B cell (primary cell): ENCODE measurements at regions not wholly inside any gene's neighbourhood (a gene's known extent, or its start where the extent isn't known, plus 50 kb on each side); places are given as distances from the start of the nearest gene placed in this dataset.
A peak's percentile ranks its signal among the peaks of the same experiment; 100 is the strongest.

Experiments
- ATAC-seq: fragments of 200-7000 bp; cut with Tn5 transposase; one replicate; pipeline ENCODE4 v1.10.0; 2021; ENCODE audit warnings: low read depth, mild to moderate bottlenecking, moderate number of reproducible peaks, moderate library complexity
- CTCF ChIA-PET: fragments of 350-600 bp; sonication (Branson Sonifier 250); formaldehyde crosslinking; loops from one replicate; lab custom pipeline; 2021; ENCODE audit warnings: antibody characterized with exemption, inconsistent platforms; lab: Charles Lee
- POLR2A ChIA-PET: fragments of 350-600 bp; sonication (Branson Sonifier 250); formaldehyde crosslinking; loops from one replicate; lab custom pipeline; 2021; ENCODE audit warnings: antibody characterized with exemption; lab: Charles Lee
- DNase-seq: peaks from one replicate; pipeline ENCODE4 v3.0.0; 2013
- H2AFZ ChIP-seq: 2 replicates; pipeline ENCODE4 v1.6.1; 2012; ENCODE audit warnings: mild to moderate bottlenecking, low read depth, low read length; ENCODE audit not compliant: insufficient read depth, poor library complexity, severe bottlenecking
- H3K27ac ChIP-seq, 2 donors: 1 replicate in 1 of 2; 2 replicates in 1 of 2; pipeline ENCODE4 v1.5.1; 2012 to 2013; ENCODE audit warnings: low read length in 2 of 2, mild to moderate bottlenecking in 2 of 2, moderate library complexity in 1 of 2
- H3K27me3 ChIP-seq, 4 experiments: fragments of 200-600 bp in 1 of 4; sonication (generic) in 1 of 4; replicated peaks in 1 of 4; 1 replicate in 2 of 4; 2 replicates in 2 of 4; pipeline versions ENCODE4 v1.6.1 to v1.7.0; 2013 to 2016; ENCODE audit warnings: low read length in 3 of 4, mild to moderate bottlenecking in 2 of 4, mixed read lengths in 1 of 4, moderate library complexity in 1 of 4; ENCODE audit not compliant: insufficient read depth in 4 of 4, control insufficient read depth in 3 of 4; ENCODE audit errors: control extremely low read depth in 1 of 4
- H3K36me3 ChIP-seq, 2 experiments: replicated peaks in 1 of 2; 1 replicate in 1 of 2; 2 replicates in 1 of 2; pipeline versions ENCODE4 v1.6.1 to v1.7.1; 2013; ENCODE audit warnings: low read length in 1 of 2; ENCODE audit not compliant: insufficient read depth in 2 of 2, control insufficient read depth in 1 of 2; ENCODE audit errors: control extremely low read depth in 1 of 2, extremely low read depth in 1 of 2
- H3K4me1 ChIP-seq, 2 donors: fragments of 200-600 bp in 1 of 2; sonication (generic) in 1 of 2; 1 replicate in 1 of 2; 2 replicates in 1 of 2; pipeline versions ENCODE4 v1.5.1 to v1.6.1; 2013 to 2017; ENCODE audit warnings: low read length in 2 of 2; ENCODE audit not compliant: control insufficient read depth in 2 of 2, insufficient read depth in 2 of 2
- H3K4me2 ChIP-seq: replicated peaks from 2 replicates; pipeline ENCODE3; 2012; ENCODE audit warnings: mild to moderate bottlenecking, low read depth, low read length; ENCODE audit not compliant: poor library complexity, severe bottlenecking
- H3K4me3 ChIP-seq, 5 experiments: fragments of 200-600 bp in 1 of 5; sonication (generic) in 1 of 5; 1 replicate in 3 of 5; 2 replicates in 2 of 5; pipeline versions ENCODE4 v1.5.1 to v1.7.0; 2011 to 2016; ENCODE audit warnings: low read length in 4 of 5, mild to moderate bottlenecking in 4 of 5, low read depth in 2 of 5, control low read depth in 1 of 5, moderate library complexity in 1 of 5; ENCODE audit not compliant: insufficient read depth in 1 of 5; ENCODE audit errors: control extremely low read depth in 1 of 5, extremely low read depth in 1 of 5
- H3K79me2 ChIP-seq: fragments of 200-600 bp; sonication (generic); one replicate; pipeline ENCODE4 v1.6.0; 2016; ENCODE audit warnings: low read length; ENCODE audit not compliant: control insufficient read depth, insufficient read depth
- H3K9ac ChIP-seq: fragments of 200-600 bp; sonication (generic); 2 replicates; pipeline ENCODE4 v1.6.1; 2017; ENCODE audit warnings: mild to moderate bottlenecking, low read length, moderate library complexity
- H3K9me3 ChIP-seq, 3 donors: one replicate each; pipeline versions ENCODE4 v1.6.1 to v1.7.1; 2013; ENCODE audit warnings: low read length in 2 of 3; ENCODE audit not compliant: control insufficient read depth in 2 of 3, insufficient read depth in 1 of 3; ENCODE audit errors: control extremely low read depth in 1 of 3
- H4K20me1 ChIP-seq: 2 replicates; pipeline ENCODE4 v1.6.0; 2012; ENCODE audit warnings: mild to moderate bottlenecking, low read length; ENCODE audit not compliant: insufficient read depth, control insufficient read depth, poor library complexity, severe bottlenecking
- H3K27ac Mint-ChIP-seq: one replicate; pipeline ENCODE4 v1.8.0; 2021; ENCODE audit warnings: mixed read lengths
- H3K27me3 Mint-ChIP-seq: one replicate; pipeline ENCODE4 v1.8.0; 2021; ENCODE audit warnings: mixed read lengths
- H3K4me1 Mint-ChIP-seq: one replicate; pipeline ENCODE4 v1.8.0; 2021; ENCODE audit warnings: mixed read lengths
- H3K4me3 Mint-ChIP-seq: one replicate; pipeline ENCODE4 v1.8.0; 2021; ENCODE audit warnings: mixed read lengths
- H3K9me3 Mint-ChIP-seq: one replicate; pipeline ENCODE4 v1.8.0; 2022; ENCODE audit warnings: mixed read lengths; ENCODE audit not compliant: insufficient read depth
- EZH2 ChIP-seq: IDR thresholded peaks from 2 replicates; pipeline ENCODE4 v1.6.1; 2012; ENCODE audit warnings: borderline replicate concordance, low read depth, mild to moderate bottlenecking, moderate library complexity, low read length; ENCODE audit not compliant: insufficient read depth, poor library complexity, severe bottlenecking
- WGBS: methylation state at CpG from one replicate; pipeline ENCODE4 v1.1.5; 2013; ENCODE audit warnings: missing lambda C conversion rate; ENCODE audit not compliant: insufficient coverage; 5-methylcytosine and 5-hydroxymethylcytosine counted together
- intact Hi-C: fragments of 100-400 bp; cut with micrococcal nuclease; formaldehyde crosslinking; loops from one replicate; pipeline ENCODE4 v1.10.0; 2022
- TF ChIP-seq, protein P1 (sequence below): fragments of 200-600 bp; IDR thresholded peaks from one replicate; pipeline ENCODE4 v1.8.0; 2022; ENCODE audit warnings: antibody characterized with exemption, mild to moderate bottlenecking

DNA sequence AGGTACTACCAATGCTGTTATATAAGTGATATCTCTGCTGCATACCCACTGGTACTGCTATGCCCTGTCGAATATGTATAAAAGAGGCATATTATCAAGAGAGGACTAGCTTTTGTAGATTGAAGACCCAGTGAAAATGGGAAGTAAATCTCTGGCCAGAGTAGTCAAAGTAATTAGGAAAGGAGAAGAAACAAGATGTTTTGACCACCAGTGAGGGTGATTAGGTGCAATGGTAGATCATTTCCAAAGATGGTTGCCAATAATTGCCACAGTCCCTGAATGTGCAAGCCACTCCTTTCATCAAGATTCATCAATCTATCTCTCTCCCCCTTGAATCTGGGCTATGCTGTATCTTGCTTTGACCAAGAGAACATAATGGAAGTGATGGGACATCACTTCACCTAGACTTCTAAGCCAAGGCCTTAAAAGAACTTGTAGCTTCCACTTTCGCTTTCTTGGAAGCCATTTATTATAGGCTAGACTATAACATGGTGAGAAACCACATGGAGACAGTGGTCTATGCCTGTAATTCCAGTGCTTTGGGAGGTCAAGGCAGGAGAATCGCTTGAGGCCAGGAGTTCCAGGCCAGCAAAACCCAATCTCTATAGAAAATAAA, 52.6 kb upstream of the ST8SIA6 start:
- POLR2A ChIA-PET = no interaction called here
- CTCF ChIA-PET = no interaction called here
- Mint-ChIP-seq H3K9me3 (peaks cover 3% of the 10 kb centered on the region), H3K4me3 (no peak overlapping the region), H3K27ac (no peak overlapping the region), H3K4me1 (no peaks in the 10 kb centered on the region), H3K27me3 (peaks cover 5% of the 10 kb centered on the region)
- Histone ChIP-seq H3K4me1 (no peaks in the 10 kb centered on the region), H2AFZ (peak overlapping the region; percentile 10), H3K27ac (no peak overlapping the region), H3K9me3 (peaks cover 0 to 1% (median 0%) of the 10 kb centered on the region in 3 donors), H4K20me1 (no peaks in the 10 kb centered on the region), H3K4me2 (no peak overlapping the region), H3K79me2 (no peaks in the 10 kb centered on the region), H3K4me3 (no peak overlapping the region), H3K36me3 (no peaks in the 10 kb centered on the region), H3K9ac (no peak overlapping the region), H3K27me3 (no peaks in the 10 kb centered on the region)
- 83% methylated on average over 2 of the region's 3 CpGs for WGBS
- DNase-seq = no peak
- TF ChIP-seq, protein P1, sequence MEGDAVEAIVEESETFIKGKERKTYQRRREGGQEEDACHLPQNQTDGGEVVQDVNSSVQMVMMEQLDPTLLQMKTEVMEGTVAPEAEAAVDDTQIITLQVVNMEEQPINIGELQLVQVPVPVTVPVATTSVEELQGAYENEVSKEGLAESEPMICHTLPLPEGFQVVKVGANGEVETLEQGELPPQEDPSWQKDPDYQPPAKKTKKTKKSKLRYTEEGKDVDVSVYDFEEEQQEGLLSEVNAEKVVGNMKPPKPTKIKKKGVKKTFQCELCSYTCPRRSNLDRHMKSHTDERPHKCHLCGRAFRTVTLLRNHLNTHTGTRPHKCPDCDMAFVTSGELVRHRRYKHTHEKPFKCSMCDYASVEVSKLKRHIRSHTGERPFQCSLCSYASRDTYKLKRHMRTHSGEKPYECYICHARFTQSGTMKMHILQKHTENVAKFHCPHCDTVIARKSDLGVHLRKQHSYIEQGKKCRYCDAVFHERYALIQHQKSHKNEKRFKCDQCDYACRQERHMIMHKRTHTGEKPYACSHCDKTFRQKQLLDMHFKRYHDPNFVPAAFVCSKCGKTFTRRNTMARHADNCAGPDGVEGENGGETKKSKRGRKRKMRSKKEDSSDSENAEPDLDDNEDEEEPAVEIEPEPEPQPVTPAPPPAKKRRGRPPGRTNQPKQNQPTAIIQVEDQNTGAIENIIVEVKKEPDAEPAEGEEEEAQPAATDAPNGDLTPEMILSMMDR = no peak
- no peak for TF ChIP-seq EZH2
- intact Hi-C loops = no loop called here
- ATAC-seq = no peak

DNA sequence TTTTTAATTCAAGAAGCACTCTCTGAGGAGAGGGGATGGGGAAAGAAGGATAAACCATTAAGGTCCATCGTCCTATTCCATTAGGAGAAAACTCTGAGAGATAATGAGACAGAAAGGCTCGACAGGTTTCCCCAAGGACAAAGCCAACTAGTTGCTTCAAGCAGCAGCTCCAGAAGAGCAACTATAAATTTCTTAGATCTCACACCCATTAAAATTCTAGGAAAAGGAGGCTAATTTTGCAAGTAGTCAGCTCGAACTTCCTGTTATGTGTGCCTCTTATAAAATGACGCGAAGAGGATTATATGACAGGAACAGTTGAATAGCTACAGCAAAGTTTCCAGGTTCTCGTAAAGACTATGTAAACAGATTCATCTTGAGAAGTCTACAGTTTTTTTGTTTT, 52.0 kb upstream of the ST8SIA6 start:
- peaks cover 3% of the 10 kb centered on the region for H3K9me3 Mint-ChIP-seq
- Histone ChIP-seq H3K27ac (no peak overlapping the region), H3K36me3 (no peaks in the 10 kb centered on the region), H3K4me1 (no peaks in the 10 kb centered on the region), H3K27me3 (no peaks in the 10 kb centered on the region), H2AFZ (peak overlapping the region; percentile 22), H3K9me3 (peaks cover 0 to 1% (median 0%) of the 10 kb centered on the region in 3 donors), H4K20me1 (no peaks in the 10 kb centered on the region), H3K79me2 (no peaks in the 10 kb centered on the region), H3K4me3 (no peak overlapping the region), H3K4me2 (no peak overlapping the region), H3K9ac (no peak overlapping the region)
- TF ChIP-seq EZH2 = no peak
- TF ChIP-seq, protein P1 = no peak
- ATAC-seq (no peak), DNase-seq (no peak)
- H3K27ac Mint-ChIP-seq = no peak overlapping the region
- POLR2A ChIA-PET = no interaction called here
- no peaks in the 10 kb centered on the region for H3K4me1 Mint-ChIP-seq
- CTCF ChIA-PET = no interaction called here
- H3K4me3 Mint-ChIP-seq = no peak overlapping the region
- WGBS = 39% methylated on average over 3 of the region's 6 CpGs
- intact Hi-C loops = no loop called here
- peaks cover 5% of the 10 kb centered on the region for H3K27me3 Mint-ChIP-seq
